ENCODE measurements at regions not wholly inside any gene's neighbourhood (a gene's known extent, or its start where the extent isn't known, plus 50 kb on each side); places are given as distances from the start of the nearest gene placed in this dataset.

DNA sequence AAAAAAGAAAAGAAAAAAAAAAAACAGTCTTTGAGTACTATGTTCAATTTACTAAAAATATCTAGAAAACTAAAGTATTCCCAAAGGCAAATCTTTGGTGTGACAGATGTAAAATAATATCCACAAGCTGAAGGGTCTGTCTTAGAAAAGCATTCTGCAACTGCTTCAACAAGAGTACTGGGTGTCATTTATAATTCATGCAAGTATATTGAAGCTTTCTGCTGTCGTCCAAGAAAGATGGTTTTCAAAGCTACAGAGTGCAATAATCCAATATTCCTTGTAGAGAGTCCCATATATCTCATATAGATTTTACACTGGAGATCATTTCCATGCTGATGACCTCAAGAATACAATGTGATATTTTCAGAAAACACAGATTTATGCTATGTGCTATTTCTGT is 90.9 kb upstream of the SUCLG2 start:
- DNase-seq, result no peak

DNA sequence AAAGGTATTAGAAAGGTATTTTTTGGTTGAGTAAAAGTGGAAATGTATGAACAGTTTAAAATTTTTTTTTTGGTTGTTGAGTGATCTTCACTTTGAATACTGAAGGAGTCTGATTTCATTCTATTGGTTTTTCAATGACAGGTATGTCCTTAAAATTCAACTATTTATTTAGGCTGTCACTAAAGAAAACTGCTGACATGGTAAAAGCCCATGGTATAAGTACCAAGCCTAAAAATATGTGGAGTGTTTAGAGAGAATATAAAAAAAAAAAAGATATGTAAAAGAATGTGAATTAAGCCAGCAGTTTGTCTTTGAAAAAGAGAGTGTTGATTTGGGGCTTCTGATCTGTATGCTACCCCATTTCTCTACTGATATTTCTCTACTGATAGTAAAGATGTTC is 90.3 kb upstream of the SUCLG2 start:
- DNase-seq, result no peak

GRCh38 chr3:67739851-67740250 is 85.4 kb upstream of the SUCLG2 start:
- DNase-seq, result no peak

- DNase-seq, result no peak
Observed at GRCh38 chr3:67737906-67738865, 83.8 kb upstream of the SUCLG2 start.

DNA sequence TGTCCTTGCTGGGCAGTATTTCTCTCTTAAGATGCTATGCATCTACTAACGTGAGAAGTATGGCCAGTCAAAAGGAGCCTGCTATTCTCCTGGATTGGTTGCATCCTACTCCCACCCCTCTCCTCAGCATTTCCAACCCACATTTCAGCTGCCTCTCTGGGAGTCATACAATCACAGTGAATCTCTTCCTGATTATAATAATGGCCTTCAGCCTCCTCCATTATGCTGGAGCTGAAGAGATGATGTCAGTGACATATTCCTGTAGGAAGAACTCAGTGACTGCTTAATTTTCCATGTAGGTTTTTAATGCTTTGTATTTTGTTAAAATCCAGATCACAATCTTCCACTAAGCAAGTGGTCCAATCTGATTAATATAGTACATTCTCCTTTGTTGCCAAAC is 82.7 kb upstream of the SUCLG2 start:
- no peak for DNase-seq

GRCh38 chr3:67733269-67733950 is 79.0 kb upstream of the SUCLG2 start:
- DNase-seq, result no peak

DNA sequence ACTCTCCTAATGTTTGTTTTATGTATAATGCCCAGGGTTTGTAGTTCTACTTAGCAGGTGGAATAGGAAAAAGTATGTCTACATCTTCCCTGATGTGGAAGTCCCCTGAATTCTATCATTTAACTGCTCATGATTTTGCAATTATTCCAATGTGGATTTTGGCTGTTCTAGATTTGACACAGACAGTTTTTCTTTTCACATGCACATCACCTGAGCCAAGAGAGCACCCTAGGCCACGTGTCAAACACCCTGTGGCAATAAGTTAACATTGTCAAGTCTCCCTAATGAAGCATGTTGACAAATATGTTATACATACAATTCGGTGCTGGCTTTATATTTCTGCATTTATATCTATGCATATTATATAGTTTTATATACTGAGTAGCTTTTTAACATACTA is 70.0 kb upstream of the SUCLG2 start:
- no peak for DNase-seq

GRCh38 chr3:67723863-67724262 is 69.5 kb upstream of the SUCLG2 start:
- DNase-seq, result no peak

DNA sequence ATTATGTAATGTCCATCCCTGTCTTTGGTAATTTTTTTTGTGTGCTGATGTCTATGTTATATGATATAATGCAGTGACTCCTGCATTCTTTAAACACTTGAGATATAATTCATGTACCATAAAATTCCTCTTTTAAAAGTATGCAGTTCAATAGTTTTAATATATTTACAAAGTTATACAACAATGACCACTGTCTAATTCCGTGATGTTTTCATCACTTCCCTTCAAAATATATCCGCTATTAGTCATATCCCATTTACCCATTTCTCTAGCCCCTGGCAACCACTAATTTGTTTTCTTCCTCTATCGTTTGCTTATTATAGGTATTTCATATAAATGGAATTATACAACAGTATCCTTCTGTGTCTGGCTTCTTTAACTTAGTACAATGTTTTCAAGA is 64.9 kb upstream of the SUCLG2 start:
- no peak for DNase-seq

DNA sequence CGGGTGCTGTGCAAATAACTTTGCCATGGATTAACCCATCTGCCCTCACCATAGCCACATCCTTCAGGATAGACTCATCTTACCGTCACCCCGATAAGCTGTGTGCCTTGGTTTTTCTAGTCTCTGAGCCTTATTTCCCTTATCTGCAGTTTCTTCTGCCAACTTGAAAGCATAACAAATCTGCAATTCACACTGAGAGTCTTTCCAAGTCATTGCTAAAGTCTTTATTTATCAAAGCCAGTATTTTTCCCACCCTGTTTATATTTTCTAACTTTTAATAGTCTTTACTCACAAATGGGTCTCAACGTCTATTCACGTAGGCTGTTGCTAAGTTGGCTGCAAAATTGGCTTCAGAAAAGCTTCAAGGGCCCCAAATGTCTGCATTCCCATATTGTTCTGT is 61.6 kb upstream of the SUCLG2 start:
- no peak for DNase-seq

DNA sequence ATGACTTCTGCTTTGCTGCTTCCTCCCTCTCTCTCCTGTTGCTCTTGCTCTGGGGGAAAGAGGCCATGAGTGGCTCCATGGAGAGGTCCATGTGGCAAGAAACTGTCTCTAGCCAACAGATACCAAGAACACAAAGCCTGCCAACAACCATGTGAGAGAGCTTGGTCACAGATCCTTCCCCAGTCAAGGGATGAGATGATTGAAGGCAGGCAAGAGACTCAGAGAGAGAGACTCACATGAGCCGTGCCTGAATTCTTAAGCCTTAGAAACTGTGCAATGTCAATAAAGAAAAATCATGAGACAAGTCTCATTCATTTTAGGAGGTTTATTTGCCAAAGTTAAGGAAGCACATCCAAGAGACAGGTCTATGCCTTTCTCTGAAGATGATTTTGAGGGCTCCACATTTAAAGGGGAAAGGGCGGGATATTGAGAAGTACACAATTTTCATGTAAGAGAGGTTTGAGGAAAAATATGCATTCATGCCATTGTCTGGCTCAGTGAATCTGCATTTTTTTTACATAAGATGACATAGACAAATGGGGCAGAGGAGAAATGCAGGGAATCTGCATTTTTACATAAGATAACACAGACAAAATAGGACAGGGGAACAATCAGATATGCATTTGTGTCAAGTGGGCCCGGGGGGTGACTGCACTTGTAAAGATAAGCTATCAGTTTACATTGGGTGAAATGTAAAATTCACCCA is 59.5 kb upstream of the SUCLG2 start:
- no peak for DNase-seq

DNA sequence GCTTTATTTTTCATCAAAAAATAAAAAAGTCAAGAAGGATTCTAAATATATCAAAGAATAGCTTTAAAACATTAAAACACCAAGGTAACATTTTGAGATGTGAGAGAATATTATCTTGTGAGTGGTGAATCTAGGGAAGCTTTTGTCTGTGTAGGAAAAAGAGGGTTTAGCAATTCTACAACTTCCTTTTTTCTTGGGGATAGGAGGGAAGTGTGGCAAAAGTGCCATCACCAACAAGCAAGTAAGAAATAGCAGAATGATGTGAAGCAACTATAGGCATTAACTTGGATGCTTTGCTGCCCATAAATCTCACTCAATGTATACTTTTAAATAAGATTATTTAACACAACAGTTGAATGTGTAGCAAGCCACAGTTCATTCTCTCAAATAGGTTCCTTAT is 57.8 kb upstream of the SUCLG2 start:
- DNase-seq, result no peak

- DNase-seq, result no peak
Observed at GRCh38 chr3:67710396-67710795, 56.0 kb upstream of the SUCLG2 start.

- DNase-seq, result no peak
Observed at GRCh38 chr3:67706934-67707333, 52.5 kb upstream of the SUCLG2 start.

- DNase-seq, result no peak
Observed at GRCh38 chr3:67704322-67704721, 49.9 kb upstream of the SUCLG2 start.

All from activated CD4-positive, alpha-beta T cell treated with anti-CD3 and anti-CD28 coated beads, Interleukin-2, Interleukin-6, amounts not matched to agents 100 ng/mL and 50 ng/mL, durations not matched to agents 16 hours and 8 hours (primary cell).